CD4-positive, alpha-beta T cell treated with Interferon gamma for 1 hour (primary cell): ENCODE measurements at regions not wholly inside any gene's neighbourhood (a gene's known extent, or its start where the extent isn't known, plus 50 kb on each side); places are given as distances from the start of the nearest gene placed in this dataset.

Source experiments
- DNase-seq: peaks from one replicate; pipeline ENCODE4 v3.0.0-alpha.2; 2020

GRCh38 chr11:105227363-105227762, 87.8 kb upstream of the CARD18 start:
- DNase-seq, result no peak

- DNase-seq, result no peak
Observed at GRCh38 chr11:105226766-105227165, 87.2 kb upstream of the CARD18 start.

GRCh38 chr11:105226091-105226490, 86.5 kb upstream of the CARD18 start:
- no peak for DNase-seq

GRCh38 chr11:105224482-105225253, 85.1 kb upstream of the CARD18 start:
- no peak for DNase-seq

- peak; percentile 4 for DNase-seq
Observed at GRCh38 chr11:105220121-105220520, 80.6 kb upstream of the CARD18 start.

GRCh38 chr11:105219670-105220069, 80.1 kb upstream of the CARD18 start:
- no peak for DNase-seq

- DNase-seq, result no peak
Observed at GRCh38 chr11:105219269-105219668, 79.7 kb upstream of the CARD18 start.

- no peak for DNase-seq
Observed at GRCh38 chr11:105215528-105215927, 76.0 kb upstream of the CARD18 start.

GRCh38 chr11:105211806-105212554, 72.4 kb upstream of the CARD18 start:
- DNase-seq, result no peak

GRCh38 chr11:105208019-105208418, 68.5 kb upstream of the CARD18 start:
- DNase-seq, result no peak

- DNase-seq, result no peak
Observed at GRCh38 chr11:105206633-105207032, 67.1 kb upstream of the CARD18 start.

- DNase-seq, result no peak
Observed at GRCh38 chr11:105204636-105205035, 65.1 kb upstream of the CARD18 start.

GRCh38 chr11:105203569-105204240, 64.1 kb upstream of the CARD18 start:
- no peak for DNase-seq

- no peak for DNase-seq
Observed at GRCh38 chr11:105202844-105203548, 63.4 kb upstream of the CARD18 start.

- DNase-seq, result no peak
Observed at GRCh38 chr11:105202422-105202821, 62.9 kb upstream of the CARD18 start.

- DNase-seq, result no peak
Observed at GRCh38 chr11:105201166-105201565, 61.6 kb upstream of the CARD18 start.

- DNase-seq, result no peak
Observed at GRCh38 chr11:105197071-105197815, 57.7 kb upstream of the CARD18 start.

- no peak for DNase-seq
Observed at GRCh38 chr11:105193260-105193659, 53.7 kb upstream of the CARD18 start.

- no peak for DNase-seq
Observed at GRCh38 chr11:105192115-105192514, 52.5 kb upstream of the CARD18 start.

- DNase-seq, result peak; percentile 1
Observed at GRCh38 chr11:105189581-105189980, 50.0 kb upstream of the CARD18 start.
